HCT116 (cell line): ENCODE measurements at regions not wholly inside any gene's neighbourhood (a gene's known extent, or its start where the extent isn't known, plus 50 kb on each side); places are given as distances from the start of the nearest gene placed in this dataset.

Experiments
- ATAC-seq: fragments of 200-7000 bp; cut with Tn5 transposase; 2 replicates; pipeline ENCODE4 v1.9.1; 2020; ENCODE audit warnings: mild to moderate bottlenecking, moderate library complexity
- BruUV-seq: library from RNA; stranded (reverse); fragments of 400-500 nt; replicated peaks from 2 replicates; lab custom pipeline; 2021; lab: Mats Ljungman, UMichigan
- CTCF ChIA-PET: fragments of 300-600 bp; sonication (Branson Sonifier 250); formaldehyde crosslinking; loops from one replicate; lab custom pipeline; 2021; ENCODE audit warnings: antibody characterized with exemption; lab: Charles Lee
- POLR2A ChIA-PET: fragments of 300-600, 350-600 bp; sonication (Branson Sonifier 250); formaldehyde crosslinking; loops from one replicate; lab custom pipeline; 2021; ENCODE audit warnings: antibody characterized with exemption; lab: Charles Lee
- RAD21 ChIA-PET, 2 experiments: fragments of 300-600 bp; sonication (Branson Sonifier 250); formaldehyde crosslinking; loops; one replicate each; lab custom pipeline; 2023; ENCODE audit warnings: low total read pairs in 2 of 2; ENCODE audit not compliant: uncharacterized antibody in 2 of 2, unreplicated experiment in 2 of 2, low non-redundant PET in 1 of 2; lab: Charles Lee
- DNase-seq: peaks from one replicate; pipeline ENCODE4 v3.0.0-alpha.2; 2010; ENCODE audit warnings: low read depth, low spot score
- H2AFZ ChIP-seq: fragments of 200-600 bp; shearing (Covaris generic), sonication (generic); 2 replicates; pipeline ENCODE4 v1.6.1; 2017; ENCODE audit warnings: low read depth, mixed run types, mixed read lengths, antibody characterized with exemption, low read length; ENCODE audit not compliant: poor library complexity, severe bottlenecking
- H3K27ac ChIP-seq: 2 replicates; pipeline ENCODE4 v1.5.1; 2012; ENCODE audit warnings: low read depth, low read length
- H3K27me3 ChIP-seq: fragments of 200-600 bp; sonication (generic); 2 replicates; pipeline ENCODE4 v1.6.1; 2016; ENCODE audit warnings: mixed run types, low read length, mixed read lengths; ENCODE audit not compliant: insufficient read depth
- H3K36me3 ChIP-seq, 2 experiments: fragments of 200-500 bp in 1 of 2; fragments of 200-600 bp in 1 of 2; sonication (Bioruptor generic) in 1 of 2; sonication (generic) in 1 of 2; 2 replicates each; pipeline versions ENCODE4 v1.5.1 to v1.6.1; 2014 to 2016; ENCODE audit warnings: low read length in 2 of 2, inconsistent platforms in 1 of 2, mixed read lengths in 1 of 2, mixed run types in 1 of 2; ENCODE audit not compliant: insufficient read depth in 2 of 2, control insufficient read depth in 1 of 2
- H3K4me1 ChIP-seq, 2 experiments: fragments of 200-600 bp in 1 of 2; sonication (generic) in 1 of 2; 2 replicates each; pipeline versions ENCODE4 v1.5.1 to v1.6.1; 2012 to 2017; ENCODE audit warnings: low read length in 2 of 2, inconsistent platforms in 1 of 2, mild to moderate bottlenecking in 1 of 2, mixed read lengths in 1 of 2, mixed run types in 1 of 2, moderate library complexity in 1 of 2; ENCODE audit not compliant: insufficient read depth in 2 of 2, control insufficient read depth in 1 of 2
- H3K4me2 ChIP-seq: fragments of 200-600 bp; sonication (generic); 2 replicates; pipeline ENCODE4 v1.6.1; 2017; ENCODE audit warnings: mixed run types, low read length, mixed read lengths
- H3K4me3 ChIP-seq, 2 experiments: fragments of 200-600 bp in 1 of 2; sonication (generic) in 1 of 2; replicated peaks in 1 of 2; 2 replicates each; pipeline ENCODE4 v1.5.1; 2011 to 2016; ENCODE audit warnings: low read length in 2 of 2, control low read depth in 1 of 2, low read depth in 1 of 2, mild to moderate bottlenecking in 1 of 2, mixed read lengths in 1 of 2, mixed run types in 1 of 2
- H3K79me2 ChIP-seq: fragments of 200-600 bp; sonication (generic); 2 replicates; pipeline ENCODE4 v1.6.1; 2017; ENCODE audit warnings: mild to moderate bottlenecking, mixed run types, low read length, moderate library complexity, mixed read lengths; ENCODE audit not compliant: insufficient read depth
- H3K9ac ChIP-seq: fragments of 200-600 bp; sonication (generic); 2 replicates; pipeline ENCODE4 v1.6.1; 2016; ENCODE audit warnings: low read length, mixed read lengths
- H3K9me2 ChIP-seq: fragments of 200-600 bp; sonication (generic), shearing (Covaris generic); 2 replicates; pipeline ENCODE4 v1.6.1; 2017; ENCODE audit warnings: mixed run types, mild to moderate bottlenecking, moderate library complexity; ENCODE audit not compliant: insufficient read depth
- H3K9me3 ChIP-seq, 2 experiments: fragments of 200-500 bp in 1 of 2; fragments of 200-600 bp in 1 of 2; sonication (Bioruptor generic) in 1 of 2; sonication (generic) in 1 of 2; 2 replicates each; pipeline ENCODE4 v1.6.1; 2014 to 2017; ENCODE audit warnings: low read length in 2 of 2, mixed read lengths in 2 of 2, inconsistent platforms in 1 of 2, low read depth in 1 of 2, mild to moderate bottlenecking in 1 of 2, mixed run types in 1 of 2, moderate library complexity in 1 of 2; ENCODE audit not compliant: control insufficient read depth in 1 of 2, insufficient read depth in 1 of 2
- H4K20me1 ChIP-seq: fragments of 200-600 bp; sonication (generic), shearing (Covaris generic); 2 replicates; pipeline ENCODE4 v1.6.1; 2017; ENCODE audit warnings: mixed run types, mild to moderate bottlenecking, moderate library complexity; ENCODE audit not compliant: insufficient read depth
- CBX3 ChIP-seq: IDR thresholded peaks from 2 replicates; pipeline ENCODE4 v1.6.1; 2012; ENCODE audit warnings: low read depth
- CEBPB ChIP-seq: IDR thresholded peaks from 2 replicates; pipeline ENCODE4 v1.6.1; 2012; ENCODE audit warnings: low read depth
- EGR1 ChIP-seq: IDR thresholded peaks from 2 replicates; pipeline ENCODE4 v1.6.1; 2012; ENCODE audit warnings: low read depth
- ELF1 ChIP-seq: IDR thresholded peaks from 2 replicates; pipeline ENCODE4 v1.6.1; 2012; ENCODE audit warnings: low read depth, borderline replicate concordance
- EZH2 ChIP-seq: fragments of 200-600 bp; sonication (generic); IDR thresholded peaks from 2 replicates; pipeline ENCODE4 v1.6.1; 2017; ENCODE audit warnings: antibody characterized with exemption, mixed run types
- EZH2phosphoT487 ChIP-seq: fragments of 200-600 bp; IDR thresholded peaks from 2 replicates; pipeline ENCODE4 v1.6.1; 2018; ENCODE audit warnings: antibody characterized with exemption, borderline replicate concordance
- JUND ChIP-seq: IDR thresholded peaks from 2 replicates; pipeline ENCODE4 v1.6.1; 2012
- POLR2AphosphoS5 ChIP-seq: IDR thresholded peaks from 2 replicates; pipeline ENCODE4 v1.6.1; 2011; ENCODE audit warnings: mild to moderate bottlenecking, low read depth, low read length, moderate library complexity
- RAD21 ChIP-seq: IDR thresholded peaks from 2 replicates; pipeline ENCODE4 v1.6.1; 2012; ENCODE audit warnings: low read depth, mild to moderate bottlenecking
- TCF7L2 ChIP-seq: IDR thresholded peaks from 2 replicates; pipeline ENCODE4 v1.7.0; 2011; ENCODE audit warnings: borderline replicate concordance, inconsistent platforms; ENCODE audit not compliant: insufficient read depth, insufficient read length; ENCODE audit errors: extremely low read depth
- YY1 ChIP-seq: IDR thresholded peaks from 2 replicates; pipeline ENCODE4 v1.6.1; 2011; ENCODE audit warnings: low read length, low read depth, moderate library complexity, mild to moderate bottlenecking; ENCODE audit not compliant: insufficient replicate concordance; ENCODE audit errors: extremely low read depth
- ZNF274 ChIP-seq: fragments of 200-500 bp; sonication (Bioruptor generic); IDR thresholded peaks from 2 replicates; pipeline ENCODE4 v1.6.1; 2014; ENCODE audit warnings: mild to moderate bottlenecking, low read depth, low read length, inconsistent platforms
- intact Hi-C: fragments of 100-400 bp; cut with micrococcal nuclease; formaldehyde crosslinking; loops from 2 replicates; pipeline ENCODE4 v1.10.0; 2022
- TF ChIP-seq, protein P1 (sequence below): IDR thresholded peaks from 2 replicates; pipeline ENCODE4 v1.6.1; 2012; ENCODE audit warnings: low read depth
- TF ChIP-seq, protein P2 (sequence below): IDR thresholded peaks from 2 replicates; pipeline ENCODE4 v1.6.1; 2012
- TF ChIP-seq, protein P3 (sequence below), 3 experiments: fragments of 200-600 bp in 1 of 3; sonication (generic) in 1 of 3; IDR thresholded peaks in 2 of 3; conservative IDR thresholded peaks in 1 of 3; 2 replicates each; pipeline ENCODE4 v1.5.1; 2012 to 2017; ENCODE audit warnings: low read depth in 2 of 3, low read length in 2 of 3, antibody characterized with exemption in 1 of 3, borderline replicate concordance in 1 of 3, control low read depth in 1 of 3, mild to moderate bottlenecking in 1 of 3, mixed read lengths in 1 of 3, mixed run types in 1 of 3, moderate library complexity in 1 of 3; ENCODE audit not compliant: insufficient read depth in 1 of 3

DNA sequence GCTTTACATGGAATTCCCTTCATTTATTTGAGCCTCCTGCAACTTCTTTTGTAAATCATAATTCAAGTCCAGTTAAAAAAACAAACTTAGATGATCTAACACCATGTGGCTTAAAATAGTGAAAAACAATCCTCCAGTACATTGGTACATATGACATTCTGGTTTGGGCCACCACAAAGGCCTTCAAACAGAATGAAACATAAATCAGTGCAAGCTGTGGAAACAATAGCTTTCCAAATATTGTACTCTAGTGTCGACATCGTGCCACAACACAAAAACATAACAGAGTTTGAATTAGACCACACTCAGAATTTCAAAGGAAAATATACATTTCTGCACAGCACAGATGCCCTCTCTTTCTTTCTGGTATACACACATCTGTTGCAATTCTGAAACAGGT, 751.3 kb downstream of the SLC6A15 start:
- no peaks in the 10 kb centered on the region for H4K20me1 ChIP-seq
- no peak for DNase-seq
- no peaks in the 10 kb centered on the region for H3K9me3 ChIP-seq
- intact Hi-C loops, result no loop called here
- no peaks in the 10 kb centered on the region for H3K36me3 ChIP-seq
- TF ChIP-seq EZH2 (no peak), JUND (no peak)
- H3K27me3 ChIP-seq, result no peaks in the 10 kb centered on the region
- RAD21 ChIA-PET, result no interaction called here
- no peak overlapping the region for H3K4me2 ChIP-seq
- H3K4me3 ChIP-seq, result no peak overlapping the region
- POLR2A ChIA-PET, result no interaction called here
- no peak for ATAC-seq
- no peak overlapping the region for H3K9ac ChIP-seq
- H3K9me2 ChIP-seq, result no peaks in the 10 kb centered on the region
- CTCF ChIA-PET, result no interaction called here
- H3K4me1 ChIP-seq, result no peaks in the 10 kb centered on the region
- H3K27ac ChIP-seq, result no peak overlapping the region
- H3K79me2 ChIP-seq, result no peaks in the 10 kb centered on the region
- no TSS peak for BruUV-seq
- no peak overlapping the region for H2AFZ ChIP-seq

DNA sequence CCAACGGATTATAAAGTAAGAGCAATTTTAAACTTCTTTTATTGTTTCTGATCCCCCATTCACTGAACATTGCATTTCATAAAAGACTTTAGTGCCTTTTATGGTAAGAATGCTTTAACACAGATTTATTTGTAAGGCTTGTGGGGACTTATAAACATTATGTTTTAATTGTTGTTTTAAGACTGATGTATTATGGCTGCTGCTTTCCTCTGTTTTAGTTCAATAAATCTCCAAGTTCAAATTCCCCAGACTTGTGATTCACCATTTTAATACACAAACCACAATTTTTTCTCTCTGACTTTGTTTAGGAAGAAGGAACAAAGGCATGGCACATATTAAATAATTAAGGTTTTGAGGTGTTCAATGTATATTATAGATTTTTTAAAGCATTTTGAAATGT, 753.3 kb downstream of the SLC6A15 start:
- ChIA-PET RAD21 (no interaction called here), POLR2A (no interaction called here), CTCF (no interaction called here)
- Histone ChIP-seq H3K4me3 (no peak overlapping the region), H3K36me3 (no peaks in the 10 kb centered on the region), H3K27ac (no peak overlapping the region), H3K9me3 (no peaks in the 10 kb centered on the region), H3K4me1 (no peaks in the 10 kb centered on the region), H3K79me2 (no peaks in the 10 kb centered on the region), H3K27me3 (no peaks in the 10 kb centered on the region), H2AFZ (peak overlapping the region; percentile 38), H4K20me1 (no peaks in the 10 kb centered on the region), H3K4me2 (no peak overlapping the region), H3K9me2 (no peaks in the 10 kb centered on the region), H3K9ac (no peak overlapping the region)
- DNase-seq (no peak), ATAC-seq (no peak)
- no TSS peak for BruUV-seq
- intact Hi-C loops, result no loop called here
- no peak for TF ChIP-seq RAD21
- no peak for TF ChIP-seq CEBPB
- TF ChIP-seq EZH2, result no peak
- TF ChIP-seq POLR2AphosphoS5, result no peak
- TF ChIP-seq, protein P1, sequence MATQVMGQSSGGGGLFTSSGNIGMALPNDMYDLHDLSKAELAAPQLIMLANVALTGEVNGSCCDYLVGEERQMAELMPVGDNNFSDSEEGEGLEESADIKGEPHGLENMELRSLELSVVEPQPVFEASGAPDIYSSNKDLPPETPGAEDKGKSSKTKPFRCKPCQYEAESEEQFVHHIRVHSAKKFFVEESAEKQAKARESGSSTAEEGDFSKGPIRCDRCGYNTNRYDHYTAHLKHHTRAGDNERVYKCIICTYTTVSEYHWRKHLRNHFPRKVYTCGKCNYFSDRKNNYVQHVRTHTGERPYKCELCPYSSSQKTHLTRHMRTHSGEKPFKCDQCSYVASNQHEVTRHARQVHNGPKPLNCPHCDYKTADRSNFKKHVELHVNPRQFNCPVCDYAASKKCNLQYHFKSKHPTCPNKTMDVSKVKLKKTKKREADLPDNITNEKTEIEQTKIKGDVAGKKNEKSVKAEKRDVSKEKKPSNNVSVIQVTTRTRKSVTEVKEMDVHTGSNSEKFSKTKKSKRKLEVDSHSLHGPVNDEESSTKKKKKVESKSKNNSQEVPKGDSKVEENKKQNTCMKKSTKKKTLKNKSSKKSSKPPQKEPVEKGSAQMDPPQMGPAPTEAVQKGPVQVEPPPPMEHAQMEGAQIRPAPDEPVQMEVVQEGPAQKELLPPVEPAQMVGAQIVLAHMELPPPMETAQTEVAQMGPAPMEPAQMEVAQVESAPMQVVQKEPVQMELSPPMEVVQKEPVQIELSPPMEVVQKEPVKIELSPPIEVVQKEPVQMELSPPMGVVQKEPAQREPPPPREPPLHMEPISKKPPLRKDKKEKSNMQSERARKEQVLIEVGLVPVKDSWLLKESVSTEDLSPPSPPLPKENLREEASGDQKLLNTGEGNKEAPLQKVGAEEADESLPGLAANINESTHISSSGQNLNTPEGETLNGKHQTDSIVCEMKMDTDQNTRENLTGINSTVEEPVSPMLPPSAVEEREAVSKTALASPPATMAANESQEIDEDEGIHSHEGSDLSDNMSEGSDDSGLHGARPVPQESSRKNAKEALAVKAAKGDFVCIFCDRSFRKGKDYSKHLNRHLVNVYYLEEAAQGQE, result no peak
- TF ChIP-seq, protein P2, sequence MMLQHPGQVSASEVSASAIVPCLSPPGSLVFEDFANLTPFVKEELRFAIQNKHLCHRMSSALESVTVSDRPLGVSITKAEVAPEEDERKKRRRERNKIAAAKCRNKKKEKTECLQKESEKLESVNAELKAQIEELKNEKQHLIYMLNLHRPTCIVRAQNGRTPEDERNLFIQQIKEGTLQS, result no peak
- TF ChIP-seq EGR1, result no peak
- TF ChIP-seq TCF7L2, result no peak
- TF ChIP-seq EZH2phosphoT487, result no peak
- no peak for TF ChIP-seq ELF1
- no peak for TF ChIP-seq YY1
- no peak for TF ChIP-seq CBX3
- TF ChIP-seq, protein P3, sequence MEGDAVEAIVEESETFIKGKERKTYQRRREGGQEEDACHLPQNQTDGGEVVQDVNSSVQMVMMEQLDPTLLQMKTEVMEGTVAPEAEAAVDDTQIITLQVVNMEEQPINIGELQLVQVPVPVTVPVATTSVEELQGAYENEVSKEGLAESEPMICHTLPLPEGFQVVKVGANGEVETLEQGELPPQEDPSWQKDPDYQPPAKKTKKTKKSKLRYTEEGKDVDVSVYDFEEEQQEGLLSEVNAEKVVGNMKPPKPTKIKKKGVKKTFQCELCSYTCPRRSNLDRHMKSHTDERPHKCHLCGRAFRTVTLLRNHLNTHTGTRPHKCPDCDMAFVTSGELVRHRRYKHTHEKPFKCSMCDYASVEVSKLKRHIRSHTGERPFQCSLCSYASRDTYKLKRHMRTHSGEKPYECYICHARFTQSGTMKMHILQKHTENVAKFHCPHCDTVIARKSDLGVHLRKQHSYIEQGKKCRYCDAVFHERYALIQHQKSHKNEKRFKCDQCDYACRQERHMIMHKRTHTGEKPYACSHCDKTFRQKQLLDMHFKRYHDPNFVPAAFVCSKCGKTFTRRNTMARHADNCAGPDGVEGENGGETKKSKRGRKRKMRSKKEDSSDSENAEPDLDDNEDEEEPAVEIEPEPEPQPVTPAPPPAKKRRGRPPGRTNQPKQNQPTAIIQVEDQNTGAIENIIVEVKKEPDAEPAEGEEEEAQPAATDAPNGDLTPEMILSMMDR (IDR thresholded peaks at IDR 0.05 in 2 of 3, conservative IDR thresholded peaks at IDR 0.05 in 1 of 3; ENCODE audit: borderline replicate concordance in 1 of 3, insufficient read depth in 1 of 3, low read depth in 2 of 3, low read length in 2 of 3), result no peak
- TF ChIP-seq ZNF274, result no peak
